Fibroblast of mammary gland (primary cell): ENCODE measurements at regions not wholly inside any gene's neighbourhood (a gene's known extent, or its start where the extent isn't known, plus 50 kb on each side); places are given as distances from the start of the nearest gene placed in this dataset.

Experiments
- DNase-seq: peaks from one replicate; pipeline ENCODE4 v3.0.0-alpha.2; 2010; ENCODE audit warnings: low read depth
- H3K4me3 ChIP-seq: 2 replicates; pipeline ENCODE4 v1.5.1; 2011; ENCODE audit warnings: low read depth, mild to moderate bottlenecking, low read length, moderate library complexity; ENCODE audit not compliant: control insufficient read depth
- CTCF ChIP-seq: conservative IDR thresholded peaks from 2 replicates; pipeline ENCODE4 v1.5.1; 2011; ENCODE audit warnings: low read depth, low read length, inconsistent platforms; ENCODE audit not compliant: control insufficient read depth, insufficient read depth

DNA sequence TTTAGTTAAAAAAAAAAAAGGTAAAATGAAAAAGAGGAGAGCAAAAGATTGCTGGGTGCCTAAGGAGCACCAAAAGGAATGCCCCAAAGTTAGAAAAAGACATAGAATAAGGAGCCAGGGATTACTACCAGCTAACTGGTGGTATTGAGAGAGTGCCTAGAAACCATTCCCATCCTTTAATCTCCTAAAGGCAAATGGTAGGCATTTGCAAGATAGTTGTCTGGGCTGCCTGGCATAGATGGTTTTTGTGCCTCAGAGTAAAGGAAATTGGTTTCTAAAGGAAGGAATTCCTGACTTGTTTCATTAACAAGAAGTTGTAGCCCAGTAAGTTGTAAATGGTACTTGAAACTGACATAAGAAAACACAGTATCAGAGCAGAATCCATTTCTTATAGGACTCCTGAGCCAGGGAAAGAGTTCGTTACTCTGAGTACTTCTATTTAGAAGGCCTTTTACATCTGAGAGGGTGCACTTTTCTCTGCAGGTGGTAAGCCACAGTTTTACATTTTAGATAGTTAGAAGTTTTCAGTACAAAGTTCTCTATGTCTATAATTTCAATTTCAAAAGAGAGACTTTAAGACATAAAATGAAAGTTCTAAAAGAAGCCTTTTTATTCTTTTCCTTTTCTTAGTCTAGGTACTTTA lies 92.6 kb downstream of the OLFM4 start:
- TF ChIP-seq CTCF, result no peak
- no peak for DNase-seq
- no peak overlapping the region for H3K4me3 ChIP-seq

- H3K4me3 ChIP-seq, result no peak overlapping the region
- no peak for TF ChIP-seq CTCF
- no peak for DNase-seq
Measured at GRCh38 chr13:53121919-53122318, 93.3 kb downstream of the OLFM4 start.

DNA sequence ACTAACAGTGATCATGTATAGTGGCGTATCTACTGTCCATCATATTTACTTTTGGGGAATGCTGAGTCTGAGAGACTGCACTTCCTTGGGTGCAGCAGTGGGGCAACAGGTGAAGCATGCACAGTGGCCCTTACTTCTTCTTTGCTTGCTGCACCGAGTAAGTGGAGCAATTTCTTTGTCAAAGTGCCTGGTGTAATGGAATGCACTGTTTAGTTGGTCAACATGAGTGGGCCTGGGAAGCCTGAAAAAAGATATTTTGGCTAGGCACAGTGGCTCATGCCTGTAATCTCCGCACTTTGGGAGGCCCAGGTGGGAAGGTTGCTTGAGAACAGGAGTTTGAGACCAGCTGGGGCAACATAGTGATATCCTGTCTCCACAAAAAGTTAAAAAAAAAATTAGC lies 94.9 kb downstream of the OLFM4 start:
- no peak for TF ChIP-seq CTCF
- no peak for DNase-seq
- H3K4me3 ChIP-seq, result no peak overlapping the region

DNA sequence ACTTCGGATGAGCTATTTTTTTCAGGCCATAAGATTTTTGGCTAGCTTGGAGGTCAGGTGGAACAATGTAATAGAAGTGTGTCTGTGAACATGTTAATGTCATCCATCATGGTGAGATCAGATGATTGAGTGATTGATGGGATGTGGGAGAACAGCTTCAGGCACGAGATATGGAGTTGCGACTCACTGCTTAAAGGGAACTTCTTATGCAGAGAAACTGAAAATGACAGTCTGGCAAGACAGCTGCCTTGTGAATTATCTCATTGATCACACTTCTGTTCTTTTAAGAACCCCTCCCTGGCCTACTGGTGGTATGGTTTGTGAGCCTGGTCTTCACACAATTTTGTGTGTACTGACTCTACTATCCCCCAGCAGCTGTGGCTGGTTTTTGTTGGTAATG lies 96.0 kb downstream of the OLFM4 start:
- H3K4me3 ChIP-seq, result no peak overlapping the region
- TF ChIP-seq CTCF, result no peak
- DNase-seq, result no peak

GRCh38 chr13:53126841-53127245 lies 98.2 kb downstream of the OLFM4 start:
- no peak for TF ChIP-seq CTCF
- H3K4me3 ChIP-seq, result no peak overlapping the region
- DNase-seq, result peak; percentile 82

DNA sequence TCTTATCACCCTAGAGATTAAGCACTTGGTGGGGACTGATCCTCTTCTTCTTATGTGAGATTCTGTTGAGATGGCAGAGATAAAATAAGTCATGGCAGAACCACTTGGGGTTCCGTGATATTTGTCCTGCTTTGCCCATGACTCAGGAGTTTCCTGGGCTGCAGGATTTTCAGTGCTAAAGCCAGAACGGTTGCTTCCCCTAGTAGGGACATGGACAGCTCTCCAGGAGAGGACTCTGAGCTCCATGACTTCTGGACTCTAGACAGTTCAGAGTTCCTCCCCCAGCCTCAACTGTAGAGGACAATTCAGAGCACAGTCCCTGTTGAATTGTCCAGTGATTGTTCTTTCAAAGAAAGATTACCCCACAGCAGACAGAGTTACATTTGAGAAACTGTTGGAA lies 98.8 kb downstream of the OLFM4 start:
- peak; percentile 11 for DNase-seq
- TF ChIP-seq CTCF, result no peak
- no peak overlapping the region for H3K4me3 ChIP-seq
